Keratinocyte (primary cell): ENCODE measurements at regions not wholly inside any gene's neighbourhood (a gene's known extent, or its start where the extent isn't known, plus 50 kb on each side); places are given as distances from the start of the nearest gene placed in this dataset.

ENCODE experiments used
- CTCF ChIP-seq, 3 experiments: IDR thresholded peaks in 1 of 3; conservative IDR thresholded peaks in 1 of 3; optimal IDR thresholded peaks in 1 of 3; 2 replicates in 2 of 3; 3 replicates in 1 of 3; pipeline versions ENCODE3 to v1.5.1; 2011; ENCODE audit warnings: low read length in 3 of 3, mild to moderate bottlenecking in 3 of 3, moderate library complexity in 2 of 3, control low read depth in 1 of 3, inconsistent platforms in 1 of 3; ENCODE audit not compliant: insufficient read depth in 2 of 3; ENCODE audit errors: extremely low read depth in 1 of 3
- EZH2 ChIP-seq: IDR thresholded peaks from one replicate; pipeline ENCODE4 v1.6.1; 2012; ENCODE audit warnings: inconsistent platforms, mild to moderate bottlenecking, low read length, moderate library complexity

GRCh38 chr6:130507666-130508028, 141.8 kb downstream of the TMEM200A start:
- no peak for TF ChIP-seq CTCF (optimal IDR thresholded peaks at IDR 0.05 in 1 of 3, IDR thresholded peaks at IDR 0.05 in 1 of 3, conservative IDR thresholded peaks at IDR 0.05 in 1 of 3; ENCODE audit: extremely low read depth in 1 of 3, insufficient read depth in 2 of 3, low read length in 3 of 3)
- TF ChIP-seq EZH2 = no peak
